H1 (cell line): ENCODE measurements at regions not wholly inside any gene's neighbourhood (a gene's known extent, or its start where the extent isn't known, plus 50 kb on each side); places are given as distances from the start of the nearest gene placed in this dataset.

Experiments
- BACH1 ChIP-seq: IDR thresholded peaks from 2 replicates; pipeline ENCODE4 v1.6.1; 2012; ENCODE audit warnings: low read length, improper control_type of control experiment
- KDM4A ChIP-seq: IDR thresholded peaks from one replicate; pipeline ENCODE4 v1.7.1; 2012; ENCODE audit warnings: low read depth, mild to moderate bottlenecking, moderate library complexity, low read length, inconsistent platforms; ENCODE audit not compliant: severe bottlenecking
- SAP30 ChIP-seq: fragments of 300-600 bp; sonication (generic); IDR thresholded peaks from 2 replicates; pipeline ENCODE4 v1.7.1; 2012; ENCODE audit warnings: low read length, moderate library complexity, mild to moderate bottlenecking, inconsistent platforms; ENCODE audit not compliant: insufficient read depth, insufficient replicate concordance
- SP1 ChIP-seq: IDR thresholded peaks from 2 replicates; pipeline ENCODE4 v1.6.1; 2011; ENCODE audit warnings: low read depth, low read length
- TF ChIP-seq, protein P1 (sequence below): fragments of 300-600 bp; sonication (generic); IDR thresholded peaks from 2 replicates; pipeline ENCODE4 v1.7.1; 2012; ENCODE audit warnings: low read length, moderate library complexity, mild to moderate bottlenecking, inconsistent platforms; ENCODE audit not compliant: insufficient replicate concordance
- TF ChIP-seq, protein P2 (sequence below): IDR thresholded peaks from 2 replicates; pipeline ENCODE4 v1.6.1; 2012; ENCODE audit warnings: inconsistent platforms

DNA sequence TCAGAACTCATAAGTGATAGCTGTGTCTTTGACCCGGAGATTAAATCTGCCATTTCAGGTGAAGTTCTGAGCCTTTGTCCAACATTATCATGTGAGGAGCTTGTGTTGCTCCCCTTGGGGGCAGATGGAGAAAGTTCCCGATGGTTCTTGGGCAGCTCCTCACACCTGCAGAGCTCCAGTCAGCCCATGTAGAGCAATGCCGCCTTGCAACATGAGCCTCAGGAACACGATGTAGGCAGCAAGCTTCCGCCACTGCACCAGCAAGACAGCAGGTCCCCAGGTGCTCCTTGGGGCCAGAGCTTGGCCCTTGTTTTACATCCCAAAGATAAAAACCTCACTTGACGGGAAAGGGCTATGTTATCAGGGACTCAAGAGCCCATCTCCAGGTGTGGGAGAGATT is 292.7 kb downstream of the IRX1 start (continued):
- TF ChIP-seq, protein P1, sequence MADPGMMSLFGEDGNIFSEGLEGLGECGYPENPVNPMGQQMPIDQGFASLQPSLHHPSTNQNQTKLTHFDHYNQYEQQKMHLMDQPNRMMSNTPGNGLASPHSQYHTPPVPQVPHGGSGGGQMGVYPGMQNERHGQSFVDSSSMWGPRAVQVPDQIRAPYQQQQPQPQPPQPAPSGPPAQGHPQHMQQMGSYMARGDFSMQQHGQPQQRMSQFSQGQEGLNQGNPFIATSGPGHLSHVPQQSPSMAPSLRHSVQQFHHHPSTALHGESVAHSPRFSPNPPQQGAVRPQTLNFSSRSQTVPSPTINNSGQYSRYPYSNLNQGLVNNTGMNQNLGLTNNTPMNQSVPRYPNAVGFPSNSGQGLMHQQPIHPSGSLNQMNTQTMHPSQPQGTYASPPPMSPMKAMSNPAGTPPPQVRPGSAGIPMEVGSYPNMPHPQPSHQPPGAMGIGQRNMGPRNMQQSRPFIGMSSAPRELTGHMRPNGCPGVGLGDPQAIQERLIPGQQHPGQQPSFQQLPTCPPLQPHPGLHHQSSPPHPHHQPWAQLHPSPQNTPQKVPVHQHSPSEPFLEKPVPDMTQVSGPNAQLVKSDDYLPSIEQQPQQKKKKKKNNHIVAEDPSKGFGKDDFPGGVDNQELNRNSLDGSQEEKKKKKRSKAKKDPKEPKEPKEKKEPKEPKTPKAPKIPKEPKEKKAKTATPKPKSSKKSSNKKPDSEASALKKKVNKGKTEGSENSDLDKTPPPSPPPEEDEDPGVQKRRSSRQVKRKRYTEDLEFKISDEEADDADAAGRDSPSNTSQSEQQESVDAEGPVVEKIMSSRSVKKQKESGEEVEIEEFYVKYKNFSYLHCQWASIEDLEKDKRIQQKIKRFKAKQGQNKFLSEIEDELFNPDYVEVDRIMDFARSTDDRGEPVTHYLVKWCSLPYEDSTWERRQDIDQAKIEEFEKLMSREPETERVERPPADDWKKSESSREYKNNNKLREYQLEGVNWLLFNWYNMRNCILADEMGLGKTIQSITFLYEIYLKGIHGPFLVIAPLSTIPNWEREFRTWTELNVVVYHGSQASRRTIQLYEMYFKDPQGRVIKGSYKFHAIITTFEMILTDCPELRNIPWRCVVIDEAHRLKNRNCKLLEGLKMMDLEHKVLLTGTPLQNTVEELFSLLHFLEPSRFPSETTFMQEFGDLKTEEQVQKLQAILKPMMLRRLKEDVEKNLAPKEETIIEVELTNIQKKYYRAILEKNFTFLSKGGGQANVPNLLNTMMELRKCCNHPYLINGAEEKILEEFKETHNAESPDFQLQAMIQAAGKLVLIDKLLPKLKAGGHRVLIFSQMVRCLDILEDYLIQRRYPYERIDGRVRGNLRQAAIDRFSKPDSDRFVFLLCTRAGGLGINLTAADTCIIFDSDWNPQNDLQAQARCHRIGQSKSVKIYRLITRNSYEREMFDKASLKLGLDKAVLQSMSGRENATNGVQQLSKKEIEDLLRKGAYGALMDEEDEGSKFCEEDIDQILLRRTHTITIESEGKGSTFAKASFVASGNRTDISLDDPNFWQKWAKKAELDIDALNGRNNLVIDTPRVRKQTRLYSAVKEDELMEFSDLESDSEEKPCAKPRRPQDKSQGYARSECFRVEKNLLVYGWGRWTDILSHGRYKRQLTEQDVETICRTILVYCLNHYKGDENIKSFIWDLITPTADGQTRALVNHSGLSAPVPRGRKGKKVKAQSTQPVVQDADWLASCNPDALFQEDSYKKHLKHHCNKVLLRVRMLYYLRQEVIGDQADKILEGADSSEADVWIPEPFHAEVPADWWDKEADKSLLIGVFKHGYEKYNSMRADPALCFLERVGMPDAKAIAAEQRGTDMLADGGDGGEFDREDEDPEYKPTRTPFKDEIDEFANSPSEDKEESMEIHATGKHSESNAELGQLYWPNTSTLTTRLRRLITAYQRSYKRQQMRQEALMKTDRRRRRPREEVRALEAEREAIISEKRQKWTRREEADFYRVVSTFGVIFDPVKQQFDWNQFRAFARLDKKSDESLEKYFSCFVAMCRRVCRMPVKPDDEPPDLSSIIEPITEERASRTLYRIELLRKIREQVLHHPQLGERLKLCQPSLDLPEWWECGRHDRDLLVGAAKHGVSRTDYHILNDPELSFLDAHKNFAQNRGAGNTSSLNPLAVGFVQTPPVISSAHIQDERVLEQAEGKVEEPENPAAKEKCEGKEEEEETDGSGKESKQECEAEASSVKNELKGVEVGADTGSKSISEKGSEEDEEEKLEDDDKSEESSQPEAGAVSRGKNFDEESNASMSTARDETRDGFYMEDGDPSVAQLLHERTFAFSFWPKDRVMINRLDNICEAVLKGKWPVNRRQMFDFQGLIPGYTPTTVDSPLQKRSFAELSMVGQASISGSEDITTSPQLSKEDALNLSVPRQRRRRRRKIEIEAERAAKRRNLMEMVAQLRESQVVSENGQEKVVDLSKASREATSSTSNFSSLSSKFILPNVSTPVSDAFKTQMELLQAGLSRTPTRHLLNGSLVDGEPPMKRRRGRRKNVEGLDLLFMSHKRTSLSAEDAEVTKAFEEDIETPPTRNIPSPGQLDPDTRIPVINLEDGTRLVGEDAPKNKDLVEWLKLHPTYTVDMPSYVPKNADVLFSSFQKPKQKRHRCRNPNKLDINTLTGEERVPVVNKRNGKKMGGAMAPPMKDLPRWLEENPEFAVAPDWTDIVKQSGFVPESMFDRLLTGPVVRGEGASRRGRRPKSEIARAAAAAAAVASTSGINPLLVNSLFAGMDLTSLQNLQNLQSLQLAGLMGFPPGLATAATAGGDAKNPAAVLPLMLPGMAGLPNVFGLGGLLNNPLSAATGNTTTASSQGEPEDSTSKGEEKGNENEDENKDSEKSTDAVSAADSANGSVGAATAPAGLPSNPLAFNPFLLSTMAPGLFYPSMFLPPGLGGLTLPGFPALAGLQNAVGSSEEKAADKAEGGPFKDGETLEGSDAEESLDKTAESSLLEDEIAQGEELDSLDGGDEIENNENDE, result no peak
- TF ChIP-seq KDM4A (no peak), BACH1 (no peak), SP1 (no peak), SAP30 (no peak)
- TF ChIP-seq, protein P2, sequence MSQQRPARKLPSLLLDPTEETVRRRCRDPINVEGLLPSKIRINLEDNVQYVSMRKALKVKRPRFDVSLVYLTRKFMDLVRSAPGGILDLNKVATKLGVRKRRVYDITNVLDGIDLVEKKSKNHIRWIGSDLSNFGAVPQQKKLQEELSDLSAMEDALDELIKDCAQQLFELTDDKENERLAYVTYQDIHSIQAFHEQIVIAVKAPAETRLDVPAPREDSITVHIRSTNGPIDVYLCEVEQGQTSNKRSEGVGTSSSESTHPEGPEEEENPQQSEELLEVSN, result peak; percentile 76
